ENCODE measurements at regions not wholly inside any gene's neighbourhood (a gene's known extent, or its start where the extent isn't known, plus 50 kb on each side); places are given as distances from the start of the nearest gene placed in this dataset.

GRCh38 chr6:169094552-169094950, 159.1 kb downstream of the THBS2 start:
- TF ChIP-seq POLR2A (IDR thresholded peaks at IDR 0.05) (no peak), CTCF (IDR thresholded peaks at IDR 0.05) (no peak), EP300 (IDR thresholded peaks at IDR 0.05) (no peak)

Measured in tibial nerve (tissue), 4 donors.